ENCODE measurements at regions not wholly inside any gene's neighbourhood (a gene's known extent, or its start where the extent isn't known, plus 50 kb on each side); places are given as distances from the start of the nearest gene placed in this dataset.

- DNase-seq (ENCODE audit: low spot score) = no peak
Measured at GRCh38 chr20:62563561-62563960, 78.7 kb upstream of the SLCO4A1 start.

GRCh38 chr20:62564456-62565245, 77.7 kb upstream of the SLCO4A1 start:
- DNase-seq (ENCODE audit: low spot score) = no peak

- no peak for DNase-seq (ENCODE audit: low spot score)
Measured at GRCh38 chr20:62566266-62566665, 76.0 kb upstream of the SLCO4A1 start.

- DNase-seq (ENCODE audit: low spot score) = no peak
Measured at GRCh38 chr20:62566771-62567170, 75.5 kb upstream of the SLCO4A1 start.

GRCh38 chr20:62567246-62568044, 74.9 kb upstream of the SLCO4A1 start:
- DNase-seq (ENCODE audit: low spot score) = no peak

- DNase-seq (ENCODE audit: low spot score) = no peak
Measured at GRCh38 chr20:62568045-62568389, 74.3 kb upstream of the SLCO4A1 start.

- DNase-seq (ENCODE audit: low spot score) = no peak
Measured at GRCh38 chr20:62569615-62570014, 72.7 kb upstream of the SLCO4A1 start.

- DNase-seq (ENCODE audit: low spot score) = no peak
Measured at GRCh38 chr20:62570403-62570802, 71.9 kb upstream of the SLCO4A1 start.

- no peak for DNase-seq (ENCODE audit: low spot score)
Measured at GRCh38 chr20:62570897-62571668, 71.2 kb upstream of the SLCO4A1 start.

GRCh38 chr20:62571669-62572344, 70.5 kb upstream of the SLCO4A1 start:
- DNase-seq (ENCODE audit: low spot score) = no peak

GRCh38 chr20:62572980-62573379, 69.3 kb upstream of the SLCO4A1 start:
- DNase-seq (ENCODE audit: low spot score) = no peak

- no peak for DNase-seq (ENCODE audit: low spot score)
Measured at GRCh38 chr20:62573817-62574216, 68.5 kb upstream of the SLCO4A1 start.

- no peak for DNase-seq (ENCODE audit: low spot score)
Measured at GRCh38 chr20:62574230-62574993, 67.9 kb upstream of the SLCO4A1 start.

GRCh38 chr20:62575976-62576722, 66.2 kb upstream of the SLCO4A1 start:
- no peak for DNase-seq (ENCODE audit: low spot score)

- DNase-seq (ENCODE audit: low spot score) = peak; percentile 81
Measured at GRCh38 chr20:62576815-62577489, 65.4 kb upstream of the SLCO4A1 start.

GRCh38 chr20:62577490-62577836, 64.8 kb upstream of the SLCO4A1 start:
- no peak for DNase-seq (ENCODE audit: low spot score)

- DNase-seq (ENCODE audit: low spot score) = peak; percentile 58
Measured at GRCh38 chr20:62578294-62578897, 63.9 kb upstream of the SLCO4A1 start.

GRCh38 chr20:62580052-62580451, 62.3 kb upstream of the SLCO4A1 start:
- no peak for DNase-seq (ENCODE audit: low spot score)

- no peak for DNase-seq (ENCODE audit: low spot score)
Measured at GRCh38 chr20:62580733-62581132, 61.6 kb upstream of the SLCO4A1 start.

- DNase-seq (ENCODE audit: low spot score) = no peak
Measured at GRCh38 chr20:62581308-62581707, 61.0 kb upstream of the SLCO4A1 start.
